KOPT-K1 (cell line): ENCODE measurements at regions not wholly inside any gene's neighbourhood (a gene's known extent, or its start where the extent isn't known, plus 50 kb on each side); places are given as distances from the start of the nearest gene placed in this dataset.
"Not testable (repeated sequence)": the region's sequence is repeated elsewhere in the genome, so short reads cannot be mapped to it uniquely, and the experiment has no call there.

Experiments
- H3K27ac ChIP-seq: fragments of 200-600 bp; sonication (generic); 2 replicates; pipeline ENCODE4 v1.5.1; 2016; ENCODE audit warnings: antibody characterized with exemption, mild to moderate bottlenecking, low read depth, low read length; ENCODE audit not compliant: poor library complexity, severe bottlenecking
- H3K36me3 ChIP-seq: fragments of 200-600 bp; sonication (generic); 2 replicates; pipeline ENCODE4 v1.5.1; 2017; ENCODE audit warnings: antibody characterized with exemption, mild to moderate bottlenecking, low read length, moderate library complexity; ENCODE audit not compliant: insufficient read depth
- H3K9me3 ChIP-seq: fragments of 200-600 bp; sonication (generic); 2 replicates; pipeline ENCODE4 v1.5.1; 2017; ENCODE audit warnings: antibody characterized with exemption, low read length, mild to moderate bottlenecking; ENCODE audit not compliant: insufficient read depth, poor library complexity, severe bottlenecking

- Histone ChIP-seq H3K9me3 (no peaks in the 10 kb centered on the region), H3K27ac (no peak overlapping the region), H3K36me3 (no peaks in the 10 kb centered on the region)
These were observed 70.2 kb upstream of the CUX1 start for GRCh38 chr7:101747053-101747878.

- H3K27ac ChIP-seq = no peak overlapping the region
- no peaks in the 10 kb centered on the region for H3K9me3 ChIP-seq
- H3K36me3 ChIP-seq = no peaks in the 10 kb centered on the region
These were observed 69.5 kb upstream of the CUX1 start for GRCh38 chr7:101747879-101748345.

DNA sequence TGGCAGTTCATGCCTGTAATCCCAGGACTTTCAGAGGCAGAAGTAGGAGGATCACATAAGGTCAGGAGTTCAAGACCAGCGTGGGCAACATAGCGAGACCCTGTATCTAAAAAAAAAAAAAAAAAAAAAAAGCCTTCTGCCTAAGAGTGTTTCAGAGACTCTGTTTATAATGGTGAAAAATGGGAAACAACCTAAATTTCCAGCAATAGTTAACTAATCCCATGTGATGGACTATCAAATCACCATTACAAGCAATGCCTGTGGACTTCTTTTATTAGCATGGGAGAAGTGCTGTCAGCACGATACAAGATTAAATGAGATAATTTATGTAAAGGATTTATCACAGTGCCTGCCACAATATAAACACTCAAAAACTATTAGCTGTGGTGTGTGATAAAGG is 67.5 kb upstream of the CUX1 start:
- no peaks in the 10 kb centered on the region for H3K36me3 ChIP-seq
- H3K9me3 ChIP-seq = no peaks in the 10 kb centered on the region
- H3K27ac ChIP-seq = no peak overlapping the region

- peak overlapping the region; percentile 68 for H3K27ac ChIP-seq
- no peaks in the 10 kb centered on the region for H3K9me3 ChIP-seq
- H3K36me3 ChIP-seq = no peaks in the 10 kb centered on the region
These were observed 64.1 kb upstream of the CUX1 start for GRCh38 chr7:101753316-101753715.

- Histone ChIP-seq H3K9me3 (no peaks in the 10 kb centered on the region), H3K36me3 (no peaks in the 10 kb centered on the region), H3K27ac (peak overlapping the region; percentile 68)
These were observed 62.8 kb upstream of the CUX1 start for GRCh38 chr7:101754424-101755159.

GRCh38 chr7:101757879-101758278 is 59.5 kb upstream of the CUX1 start:
- H3K27ac ChIP-seq = no peak overlapping the region
- no peaks in the 10 kb centered on the region for H3K9me3 ChIP-seq
- H3K36me3 ChIP-seq = no peaks in the 10 kb centered on the region

GRCh38 chr7:101758519-101758918 is 58.9 kb upstream of the CUX1 start:
- not testable (repeated sequence) for H3K9me3 ChIP-seq, H3K36me3 ChIP-seq, H3K27ac ChIP-seq

DNA sequence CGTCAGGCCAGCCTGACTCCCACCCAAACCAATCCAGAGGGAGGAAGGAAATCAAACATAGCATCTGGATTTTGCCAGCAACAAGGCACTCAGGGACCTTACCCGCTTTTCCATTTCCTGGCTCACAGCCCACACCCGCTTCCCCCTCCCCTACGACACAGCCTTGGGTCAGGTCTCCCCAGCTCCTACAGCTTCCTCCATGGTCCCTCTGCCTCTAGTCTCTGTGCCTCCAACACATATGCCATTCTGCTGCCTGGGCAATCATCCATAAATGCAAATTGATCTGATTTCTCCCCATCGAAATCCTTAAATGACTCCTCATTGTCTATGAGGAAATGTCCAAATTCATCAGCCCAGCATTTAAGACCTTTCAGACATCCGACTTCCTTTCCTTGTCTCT is 53.2 kb upstream of the CUX1 start:
- Histone ChIP-seq H3K27ac (no peak overlapping the region), H3K36me3 (no peaks in the 10 kb centered on the region), H3K9me3 (no peaks in the 10 kb centered on the region)

DNA sequence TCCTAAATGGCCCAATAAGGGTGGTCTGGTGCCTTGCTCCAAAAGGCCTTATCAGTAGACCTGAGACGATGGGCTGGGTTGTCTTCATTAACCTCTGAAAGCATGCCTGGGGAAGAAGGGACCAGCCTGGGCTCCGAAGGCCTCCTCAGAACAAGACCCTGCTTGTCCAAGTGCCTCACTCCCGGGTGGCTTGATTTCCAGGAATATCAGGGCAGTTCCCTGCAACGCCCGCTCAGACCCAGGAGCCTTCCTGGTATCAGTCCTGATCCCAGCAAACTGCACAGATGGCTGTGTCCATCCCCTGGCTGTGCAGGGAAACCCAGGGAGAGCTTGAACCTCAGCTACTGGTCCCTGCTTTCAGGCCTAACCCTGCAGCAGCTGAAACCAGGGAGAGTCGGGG is 49.9 kb upstream of the CUX1 start:
- Histone ChIP-seq H3K27ac (no peak overlapping the region), H3K9me3 (no peaks in the 10 kb centered on the region), H3K36me3 (no peaks in the 10 kb centered on the region)
